HG03039 (cell line): ENCODE measurements at regions not wholly inside any gene's neighbourhood (a gene's known extent, or its start where the extent isn't known, plus 50 kb on each side); places are given as distances from the start of the nearest gene placed in this dataset.
"Not testable (repeated sequence)": the region's sequence is repeated elsewhere in the genome, so short reads cannot be mapped to it uniquely, and the experiment has no call there.

ENCODE experiments used
- ATAC-seq: cut with Tn5 transposase; IDR thresholded peaks from one replicate; pipeline ENCODE4 v1.9.1; 2021; ENCODE audit warnings: mild to moderate bottlenecking, moderate library complexity; ENCODE audit not compliant: unreplicated experiment

DNA sequence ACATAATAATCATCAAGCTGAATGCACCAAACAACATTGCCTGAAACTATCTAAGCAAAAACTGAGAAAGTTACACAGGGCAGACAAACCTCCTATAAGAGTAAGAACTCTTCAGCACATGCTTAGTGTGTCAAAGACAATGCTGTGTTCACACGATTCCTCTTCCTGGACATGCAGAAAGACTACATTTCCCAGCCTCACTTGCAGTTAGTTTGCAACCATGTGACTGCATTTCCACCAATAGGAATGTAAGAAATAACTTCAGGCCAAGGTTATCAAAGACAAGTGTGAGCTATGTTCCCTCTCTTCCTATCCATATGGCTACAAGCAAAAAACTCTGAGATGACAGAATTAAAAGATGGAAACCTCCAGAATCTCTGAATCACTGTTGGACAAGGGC lies 109.8 kb downstream of the OTOP1 start:
- ATAC-seq: not testable (repeated sequence)

- not testable (repeated sequence) for ATAC-seq
Observed at GRCh38 chr4:4134368-4134767, 92.4 kb downstream of the OTOP1 start.

DNA sequence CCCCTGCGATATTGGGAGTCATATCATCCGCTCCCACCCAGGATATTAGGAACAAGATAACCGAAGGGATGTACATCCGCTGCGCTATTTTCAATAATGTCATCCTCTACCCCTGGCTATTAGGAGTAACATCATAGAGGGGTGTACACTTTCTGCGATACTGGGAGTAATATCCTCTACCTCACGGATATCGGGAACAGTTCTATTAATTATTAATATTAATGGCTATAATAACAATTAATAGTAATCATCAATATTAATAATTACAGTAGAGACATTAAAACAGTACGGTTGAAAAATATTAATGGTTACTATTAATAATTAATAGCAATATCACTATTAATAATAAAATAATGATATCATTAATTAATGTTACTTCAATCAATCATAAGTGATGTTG lies 90.1 kb downstream of the OTOP1 start:
- not testable (repeated sequence) for ATAC-seq
